IPS DF 6.9 (cell line): ENCODE measurements at regions not wholly inside any gene's neighbourhood (a gene's known extent, or its start where the extent isn't known, plus 50 kb on each side); places are given as distances from the start of the nearest gene placed in this dataset.
A peak's percentile ranks its signal among the peaks of the same experiment; 100 is the strongest.

Source experiments
- DNase-seq: peaks from one replicate; pipeline ENCODE4 v3.0.0-alpha.2; 2013; ENCODE audit warnings: low read depth, low spot score
- H3K27ac ChIP-seq: one replicate; pipeline ENCODE4 v1.5.1; 2013; ENCODE audit warnings: low read length, control low read depth
- H3K27me3 ChIP-seq: 2 replicates; pipeline ENCODE4 v1.6.1; 2013; ENCODE audit warnings: mild to moderate bottlenecking, low read length; ENCODE audit not compliant: control insufficient read depth, insufficient read depth
- H3K36me3 ChIP-seq: 2 replicates; pipeline ENCODE4 v1.6.1; 2013; ENCODE audit warnings: low read length; ENCODE audit not compliant: control insufficient read depth, insufficient read depth
- H3K4me1 ChIP-seq: 2 replicates; pipeline ENCODE4 v1.6.1; 2013; ENCODE audit warnings: low read length; ENCODE audit not compliant: control insufficient read depth, insufficient read depth
- H3K4me3 ChIP-seq: 2 replicates; pipeline ENCODE4 v1.5.1; 2013; ENCODE audit warnings: mild to moderate bottlenecking, low read length
- H3K9me3 ChIP-seq: 2 replicates; pipeline ENCODE4 v1.6.1; 2013; ENCODE audit warnings: low read length, inconsistent platforms; ENCODE audit not compliant: control insufficient read depth, insufficient read depth
- WGBS: extraction: QIAGEN DNeasy Blood & Tissue Kit; methylation state at CpG from one replicate; pipeline ENCODE4 v1.1.7; 2013; ENCODE audit warnings: mixed read lengths, missing lambda C conversion rate; ENCODE audit not compliant: insufficient read length, insufficient coverage; 5-methylcytosine and 5-hydroxymethylcytosine counted together

DNA sequence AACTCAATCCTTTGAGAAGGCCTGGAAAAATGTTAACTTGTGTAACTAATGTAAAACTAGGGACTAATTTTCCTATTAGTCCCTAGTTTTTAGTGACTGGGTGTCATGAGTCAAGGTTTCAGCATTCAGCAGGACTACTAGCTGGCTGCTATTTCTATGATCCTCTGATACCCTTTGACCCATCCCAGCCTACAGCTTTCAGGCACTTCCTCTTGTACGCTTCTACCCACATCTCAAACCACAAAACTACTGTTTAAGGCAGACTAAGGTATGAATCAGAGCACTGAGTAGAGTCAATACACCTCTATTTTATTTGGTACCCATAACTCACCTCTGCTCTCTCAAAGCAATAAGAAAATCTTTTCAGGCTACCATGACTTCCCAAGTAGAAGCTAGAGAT is 809.6 kb downstream of the PDHA2 start:
- no peaks in the 10 kb centered on the region for H3K9me3 ChIP-seq
- H3K27me3 ChIP-seq: no peaks in the 10 kb centered on the region
- no peak overlapping the region for H3K4me3 ChIP-seq
- H3K27ac ChIP-seq: no peak overlapping the region
- no peak for DNase-seq
- H3K36me3 ChIP-seq: no peaks in the 10 kb centered on the region; the same call in 1 of the 2 replicates
- WGBS: no CpG with 5 or more reads among the region's 1 CpG
- H3K4me1 ChIP-seq: no peaks in the 10 kb centered on the region

- no CpG with 5 or more reads among the region's 1 CpG for WGBS
- Histone ChIP-seq H3K27ac (no peak overlapping the region), H3K4me1 (no peaks in the 10 kb centered on the region), H3K9me3 (no peaks in the 10 kb centered on the region), H3K36me3 (no peaks in the 10 kb centered on the region; the same call in 1 of the 2 replicates), H3K27me3 (no peaks in the 10 kb centered on the region), H3K4me3 (no peak overlapping the region)
- DNase-seq: no peak
These were observed 812.3 kb downstream of the PDHA2 start for GRCh38 chr4:96652158-96652557.

DNA sequence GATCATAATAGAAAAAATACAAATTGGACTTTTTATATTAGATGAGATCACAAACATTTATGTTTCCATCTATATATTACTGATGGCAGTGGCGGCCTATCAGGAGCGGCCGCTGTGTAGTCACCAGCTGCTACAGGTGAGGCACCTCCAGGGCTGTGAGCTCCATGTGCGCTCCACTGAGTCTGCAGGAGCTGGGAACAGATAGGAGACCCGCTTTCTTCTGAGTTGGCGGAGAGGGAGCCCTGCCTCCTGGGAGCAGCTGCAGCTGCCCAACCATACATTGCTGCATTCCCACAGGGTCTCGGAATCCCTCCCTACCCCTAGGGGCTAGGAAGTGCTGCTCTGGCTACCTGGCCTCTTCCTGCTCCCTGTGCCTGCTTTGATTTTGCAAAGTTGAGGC is 812.9 kb downstream of the PDHA2 start:
- WGBS: no CpG with 5 or more reads among the region's 7 CpGs
- no peaks in the 10 kb centered on the region for H3K4me1 ChIP-seq
- no peaks in the 10 kb centered on the region for H3K27me3 ChIP-seq
- no peak for DNase-seq
- H3K36me3 ChIP-seq: no peaks in the 10 kb centered on the region; the same call in 1 of the 2 replicates
- H3K27ac ChIP-seq: no peak overlapping the region
- no peak overlapping the region; the same call in 1 of the 2 replicates for H3K4me3 ChIP-seq
- no peaks in the 10 kb centered on the region for H3K9me3 ChIP-seq

GRCh38 chr4:96654045-96654444 is 814.2 kb downstream of the PDHA2 start:
- DNase-seq: no peak
- Histone ChIP-seq H3K27ac (no peak overlapping the region), H3K36me3 (no peaks in the 10 kb centered on the region; the same call in 1 of the 2 replicates), H3K4me1 (no peaks in the 10 kb centered on the region), H3K9me3 (no peaks in the 10 kb centered on the region), H3K27me3 (no peaks in the 10 kb centered on the region), H3K4me3 (peak overlapping the region; percentile 7; the same call in 1 of the 2 replicates)
- WGBS: no CpG with 5 or more reads among the region's 6 CpGs

GRCh38 chr4:96670381-96670780 is 830.5 kb downstream of the PDHA2 start:
- WGBS: no CpG with 5 or more reads among the region's 2 CpGs
- DNase-seq: no peak
- no peaks in the 10 kb centered on the region for H3K27me3 ChIP-seq

GRCh38 chr4:96675416-96675815 is 835.5 kb downstream of the PDHA2 start:
- Histone ChIP-seq H3K36me3 (no peaks in the 10 kb centered on the region), H3K27ac (no peak overlapping the region), H3K27me3 (no peaks in the 10 kb centered on the region), H3K9me3 (no peaks in the 10 kb centered on the region), H3K4me1 (no peaks in the 10 kb centered on the region), H3K4me3 (no peak overlapping the region)
- no CpG with 5 or more reads among the region's 1 CpG for WGBS
- no peak for DNase-seq

More at GRCh38 chr4:96670381-96670780, 830.5 kb downstream of the PDHA2 start:
- Histone ChIP-seq H3K9me3 (no peaks in the 10 kb centered on the region), H3K4me3 (no peak overlapping the region), H3K4me1 (no peaks in the 10 kb centered on the region), H3K36me3 (no peaks in the 10 kb centered on the region), H3K27ac (no peak overlapping the region)

DNA sequence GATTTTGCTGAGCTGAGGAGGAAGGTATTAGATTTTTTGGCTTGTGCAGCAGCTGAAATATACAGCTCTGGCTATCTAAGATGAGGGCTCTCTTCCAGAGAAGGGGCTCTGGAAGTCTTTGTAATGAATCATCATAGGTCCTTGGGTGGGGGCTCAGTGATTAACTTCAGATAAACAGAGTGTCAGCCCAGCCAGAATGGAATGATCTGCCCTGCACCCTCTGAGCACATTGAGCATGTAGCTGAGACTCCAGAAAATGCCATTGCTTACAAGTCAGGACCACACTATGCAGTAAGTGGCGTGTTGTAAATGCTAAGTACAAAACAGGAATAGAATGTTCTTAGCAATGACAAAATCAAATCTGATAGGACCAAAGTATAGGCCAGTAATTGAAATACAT is 836.0 kb downstream of the PDHA2 start:
- Histone ChIP-seq H3K27ac (no peak overlapping the region), H3K9me3 (no peaks in the 10 kb centered on the region), H3K36me3 (no peaks in the 10 kb centered on the region), H3K4me1 (no peaks in the 10 kb centered on the region), H3K27me3 (no peaks in the 10 kb centered on the region), H3K4me3 (no peak overlapping the region)
- no peak for DNase-seq
- WGBS: no CpG with 5 or more reads among the region's 1 CpG

- Histone ChIP-seq H3K27me3 (no peaks in the 10 kb centered on the region), H3K36me3 (no peaks in the 10 kb centered on the region), H3K9me3 (no peaks in the 10 kb centered on the region), H3K27ac (no peak overlapping the region), H3K4me1 (no peaks in the 10 kb centered on the region), H3K4me3 (no peak overlapping the region)
- WGBS: no CpG with 5 or more reads among the region's 3 CpGs
- DNase-seq: no peak
These were observed 837.0 kb downstream of the PDHA2 start for GRCh38 chr4:96676754-96677435.

DNA sequence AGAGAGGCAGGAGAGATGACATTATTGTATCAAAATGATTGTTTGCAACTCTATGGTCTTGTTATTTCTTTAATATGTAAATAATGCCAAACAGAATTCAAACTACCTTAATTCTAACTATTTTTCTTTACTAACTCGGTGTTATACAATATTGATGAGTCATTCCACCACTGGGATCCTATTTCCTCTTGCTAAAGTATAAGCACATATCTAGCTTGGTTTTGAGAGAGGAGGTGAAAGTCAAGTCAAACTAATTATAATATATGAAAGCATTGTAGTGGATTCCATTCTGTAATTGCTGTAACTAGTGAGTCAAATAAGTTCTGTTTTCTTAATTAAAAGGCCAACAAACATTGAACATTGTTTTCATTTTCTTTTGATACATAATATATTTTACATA is 837.6 kb downstream of the PDHA2 start:
- Histone ChIP-seq H3K9me3 (no peaks in the 10 kb centered on the region), H3K4me1 (no peaks in the 10 kb centered on the region), H3K4me3 (no peak overlapping the region), H3K36me3 (no peaks in the 10 kb centered on the region), H3K27ac (no peak overlapping the region), H3K27me3 (no peaks in the 10 kb centered on the region)
- DNase-seq: no peak
- no CpG with 5 or more reads among the region's 1 CpG for WGBS

DNA sequence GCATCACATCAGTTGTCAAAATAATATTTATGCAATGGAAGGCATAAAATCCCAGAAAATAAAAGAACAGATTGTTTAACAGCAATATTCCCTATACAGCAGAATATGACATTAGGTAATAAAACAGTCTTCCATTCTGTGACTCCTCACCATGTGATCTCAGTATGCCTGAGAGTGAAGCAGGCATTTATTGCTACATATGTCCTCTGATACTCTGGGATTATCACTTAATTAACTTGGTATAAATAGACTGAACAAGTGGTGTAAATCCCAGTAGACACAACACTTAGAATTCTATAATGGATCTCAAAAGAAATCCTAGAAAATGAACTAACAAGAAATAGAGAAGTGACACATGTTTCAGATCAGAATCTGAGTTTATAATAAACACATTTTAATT is 841.3 kb downstream of the PDHA2 start:
- Histone ChIP-seq H3K4me3 (no peak overlapping the region), H3K27ac (no peak overlapping the region), H3K4me1 (no peaks in the 10 kb centered on the region), H3K9me3 (no peaks in the 10 kb centered on the region), H3K36me3 (no peaks in the 10 kb centered on the region), H3K27me3 (no peaks in the 10 kb centered on the region)
- no peak for DNase-seq

GRCh38 chr4:96685691-96686090 is 845.8 kb downstream of the PDHA2 start:
- Histone ChIP-seq H3K36me3 (no peaks in the 10 kb centered on the region), H3K4me3 (no peak overlapping the region), H3K27me3 (no peaks in the 10 kb centered on the region), H3K27ac (no peak overlapping the region), H3K4me1 (no peaks in the 10 kb centered on the region), H3K9me3 (no peaks in the 10 kb centered on the region)
- WGBS: no CpG with 5 or more reads among the region's 7 CpGs
- no peak for DNase-seq
